WTC11 (cell line): ENCODE measurements at regions not wholly inside any gene's neighbourhood (a gene's known extent, or its start where the extent isn't known, plus 50 kb on each side); places are given as distances from the start of the nearest gene placed in this dataset.

ENCODE experiments used
- ATAC-seq: fragments of 200-7000 bp; cut with Tn5 transposase; 2 replicates; pipeline ENCODE4 v1.10.0; 2021; ENCODE audit warnings: mild to moderate bottlenecking, moderate library complexity
- CTCF ChIA-PET: fragments of 300-600 bp; sonication (Branson Sonifier 250); formaldehyde crosslinking; loops from one replicate; lab custom pipeline; 2021; ENCODE audit warnings: antibody characterized with exemption; lab: Charles Lee
- POLR2A ChIA-PET: fragments of 350-600 bp; sonication (Branson Sonifier 250); formaldehyde crosslinking; loops from one replicate; lab custom pipeline; 2021; ENCODE audit warnings: antibody characterized with exemption; lab: Charles Lee
- DNase-seq: peaks from one replicate; pipeline ENCODE4 v3.0.0; 2021; ENCODE audit warnings: low spot score
- H3K27ac Mint-ChIP-seq: 2 replicates; pipeline ENCODE4 v1.8.0; 2021; ENCODE audit warnings: mixed read lengths
- H3K27me3 Mint-ChIP-seq: 2 replicates; pipeline ENCODE4 v1.8.0; 2021; ENCODE audit warnings: low read depth, mild to moderate bottlenecking, moderate library complexity, mixed read lengths
- H3K36me3 Mint-ChIP-seq: 2 replicates; pipeline ENCODE4 v1.8.0; 2021; ENCODE audit warnings: mixed read lengths
- H3K4me1 Mint-ChIP-seq: 2 replicates; pipeline ENCODE4 v1.8.0; 2022; ENCODE audit warnings: mixed read lengths
- H3K4me3 Mint-ChIP-seq: 2 replicates; pipeline ENCODE4 v1.8.0; 2021; ENCODE audit warnings: mild to moderate bottlenecking, moderate library complexity, mixed read lengths
- H3K9me3 Mint-ChIP-seq: 2 replicates; pipeline ENCODE4 v1.8.0; 2021; ENCODE audit warnings: mixed read lengths
- ARID4B ChIP-seq: sonication (generic); formaldehyde crosslinking; IDR thresholded peaks from 2 replicates; pipeline ENCODE4 v1.8.0; 2023; ENCODE audit warnings: missing genetic modification reagents, mild to moderate bottlenecking, borderline replicate concordance
- ATF1 ChIP-seq: sonication (generic); formaldehyde crosslinking; IDR thresholded peaks from 2 replicates; pipeline ENCODE4 v1.8.1; 2023; ENCODE audit warnings: mild to moderate bottlenecking, moderate library complexity, missing genetic modification reagents
- ATF6 ChIP-seq: sonication (generic); formaldehyde crosslinking; IDR thresholded peaks from 2 replicates; pipeline ENCODE4 v1.8.1; 2023; ENCODE audit warnings: mild to moderate bottlenecking, missing genetic modification reagents
- CDX4 ChIP-seq: fragments of 250-450 bp; sonication (Bioruptor Pico); IDR thresholded peaks from 2 replicates; pipeline ENCODE4 v1.9.0; 2021; ENCODE audit warnings: moderate library complexity, mild to moderate bottlenecking, inconsistent platforms, borderline replicate concordance
- CREB1 ChIP-seq: sonication (generic); formaldehyde crosslinking; IDR thresholded peaks from 2 replicates; pipeline ENCODE4 v1.8.0; 2023; ENCODE audit warnings: mild to moderate bottlenecking, missing genetic modification reagents
- CTCF ChIP-seq: fragments of 200-600 bp; IDR thresholded peaks from 2 replicates; pipeline ENCODE4 v1.8.0; 2022; ENCODE audit warnings: antibody characterized with exemption
- ESRRA ChIP-seq: sonication (generic); formaldehyde crosslinking; IDR thresholded peaks from 2 replicates; pipeline ENCODE4 v1.8.1; 2022; ENCODE audit warnings: mild to moderate bottlenecking, missing genetic modification reagents, borderline replicate concordance
- GABPB1 ChIP-seq: sonication (generic); formaldehyde crosslinking; IDR thresholded peaks from 2 replicates; pipeline ENCODE4 v1.8.1; 2023; ENCODE audit warnings: mild to moderate bottlenecking, missing genetic modification reagents
- JUN ChIP-seq: sonication (generic); formaldehyde crosslinking; IDR thresholded peaks from 2 replicates; pipeline ENCODE4 v1.8.0; 2023; ENCODE audit warnings: mild to moderate bottlenecking, missing genetic modification reagents
- NR1H2 ChIP-seq: sonication (generic); formaldehyde crosslinking; IDR thresholded peaks from 2 replicates; pipeline ENCODE4 v1.9.0; 2021; ENCODE audit warnings: mild to moderate bottlenecking, moderate library complexity, missing genetic modification reagents
- NR3C1 ChIP-seq: sonication (generic); formaldehyde crosslinking; conservative IDR thresholded peaks from 2 replicates; pipeline ENCODE4 v1.8.1; 2023; ENCODE audit warnings: low read depth, mild to moderate bottlenecking, missing genetic modification reagents
- RELA ChIP-seq: sonication (generic); formaldehyde crosslinking; IDR thresholded peaks from 2 replicates; pipeline ENCODE4 v1.8.1; 2022; ENCODE audit warnings: missing genetic modification reagents, mild to moderate bottlenecking, borderline replicate concordance
- SMAD4 ChIP-seq: sonication (generic); formaldehyde crosslinking; IDR thresholded peaks from 2 replicates; pipeline ENCODE4 v1.8.0; 2022; ENCODE audit warnings: mild to moderate bottlenecking, missing genetic modification reagents
- ZNF219 ChIP-seq: sonication (generic); formaldehyde crosslinking; IDR thresholded peaks from 2 replicates; pipeline ENCODE4 v1.8.0; 2023; ENCODE audit warnings: missing genetic modification reagents, mild to moderate bottlenecking, borderline replicate concordance
- ZNF416 ChIP-seq: fragments of 250-450 bp; sonication (Bioruptor Pico); IDR thresholded peaks from 2 replicates; pipeline ENCODE4 v1.9.0; 2021; ENCODE audit warnings: mild to moderate bottlenecking, inconsistent platforms

GRCh38 chrX:79243691-79244090 lies 99.2 kb downstream of the GPR174 start (continued):
- no peak for TF ChIP-seq CTCF
- TF ChIP-seq CREB1 (CRISPR knock-in tag): no peak

GRCh38 chrX:79235899-79236298 lies 91.4 kb downstream of the GPR174 start:
- no peaks in the 10 kb centered on the region for H3K4me1 Mint-ChIP-seq
- CTCF ChIA-PET: no interaction called here

More at GRCh38 chrX:79235899-79236298, 91.4 kb downstream of the GPR174 start:
- no peak for TF ChIP-seq NR1H2 (CRISPR knock-in tag)
- no peak for TF ChIP-seq ZNF219
- no peak for TF ChIP-seq JUN (CRISPR knock-in tag)
- no peak for TF ChIP-seq ZNF416 (CRISPR knock-in tag)
- TF ChIP-seq GABPB1: no peak
- TF ChIP-seq CDX4 (CRISPR knock-in tag): no peak
- no peak for TF ChIP-seq SMAD4 (CRISPR knock-in tag)
- no peak for TF ChIP-seq ARID4B
- TF ChIP-seq RELA (CRISPR knock-in tag): no peak
- TF ChIP-seq ATF1 (CRISPR knock-in tag): no peak
- TF ChIP-seq ESRRA: no peak
- TF ChIP-seq ATF6 (CRISPR knock-in tag): no peak
- TF ChIP-seq NR3C1 (CRISPR knock-in tag): no peak
- no peaks in the 10 kb centered on the region for H3K36me3 Mint-ChIP-seq
- no peaks in the 10 kb centered on the region; the same call in 1 of the 2 replicates for H3K27me3 Mint-ChIP-seq
- no peak overlapping the region for H3K4me3 Mint-ChIP-seq
- H3K9me3 Mint-ChIP-seq: peaks cover 3% of the 10 kb centered on the region; the same call in 1 of the 2 replicates
- POLR2A ChIA-PET: no interaction called here
- DNase-seq: no peak
- no peak overlapping the region for H3K27ac Mint-ChIP-seq
- ATAC-seq: no peak
